Neural cell (in vitro differentiated cells): ENCODE measurements at regions not wholly inside any gene's neighbourhood (a gene's known extent, or its start where the extent isn't known, plus 50 kb on each side); places are given as distances from the start of the nearest gene placed in this dataset.

Source experiments
- CTCF ChIP-seq: fragments of 450-650 bp; IDR thresholded peaks from 2 replicates; pipeline ENCODE4 v1.5.1; 2014; ENCODE audit warnings: antibody characterized with exemption, mild to moderate bottlenecking, moderate library complexity; ENCODE audit not compliant: poor library complexity, severe bottlenecking
- EP300 ChIP-seq: fragments of 450-650 bp; conservative IDR thresholded peaks from 2 replicates; pipeline ENCODE4 v1.6.1; 2014; ENCODE audit warnings: antibody characterized with exemption, mild to moderate bottlenecking, moderate library complexity; ENCODE audit not compliant: poor library complexity, severe bottlenecking
- REST ChIP-seq: IDR thresholded peaks from 2 replicates; pipeline ENCODE4 v1.6.1; 2012; ENCODE audit warnings: borderline replicate concordance

- no peak for TF ChIP-seq CTCF
- no peak for TF ChIP-seq EP300
- TF ChIP-seq REST, result no peak
Measured at GRCh38 chr3:82556113-82556512, 794.7 kb upstream of the GBE1 start.
